GM18870 (cell line): ENCODE measurements at regions not wholly inside any gene's neighbourhood (a gene's known extent, or its start where the extent isn't known, plus 50 kb on each side); places are given as distances from the start of the nearest gene placed in this dataset.

ENCODE experiments used
- ATAC-seq: cut with Tn5 transposase; IDR thresholded peaks from one replicate; pipeline ENCODE4 v1.9.1; 2021; ENCODE audit warnings: moderate library complexity; ENCODE audit not compliant: unreplicated experiment

DNA sequence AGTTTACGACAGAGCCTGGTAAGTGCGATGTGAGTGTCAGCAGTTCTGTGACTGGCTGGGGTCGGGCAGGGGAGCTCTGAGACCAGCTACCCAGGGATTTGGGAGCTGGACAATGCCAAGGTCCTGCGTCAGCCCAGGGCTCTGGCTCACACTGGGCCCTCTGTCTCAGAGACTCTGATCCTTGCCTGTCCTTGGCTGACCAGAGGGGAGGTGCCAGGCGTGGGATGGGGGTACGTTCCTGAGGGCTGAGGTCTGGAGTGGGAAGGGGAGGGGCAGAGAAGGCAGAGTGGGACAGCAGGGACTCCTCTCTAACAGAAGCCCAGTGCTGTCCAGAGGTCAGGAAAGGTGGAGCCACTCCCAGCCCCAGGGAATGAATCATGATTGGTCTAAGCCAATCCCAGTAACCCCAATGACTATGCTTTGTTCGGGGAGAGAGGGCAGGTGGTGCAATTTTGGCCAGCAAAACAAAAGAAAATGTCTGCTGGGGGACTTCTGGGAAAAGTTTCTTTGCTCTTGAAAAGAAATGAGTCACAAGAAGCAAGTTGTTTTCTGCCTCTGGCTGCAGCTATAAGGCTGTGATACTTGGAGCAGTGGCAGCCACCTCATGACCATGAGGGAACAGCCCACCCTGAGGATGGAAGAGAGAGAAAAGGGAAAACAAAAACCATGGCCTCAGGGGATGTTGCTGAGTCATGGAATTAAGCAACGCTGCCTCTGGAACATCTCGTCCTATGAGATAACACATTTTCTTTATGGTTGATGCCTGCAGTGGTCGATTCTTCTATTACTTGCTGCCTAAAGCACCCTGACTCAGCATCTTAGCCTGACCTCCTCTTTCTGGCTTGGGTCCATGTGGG lies 108.3 kb downstream of the CHST1 start:
- ATAC-seq, result no peak

DNA sequence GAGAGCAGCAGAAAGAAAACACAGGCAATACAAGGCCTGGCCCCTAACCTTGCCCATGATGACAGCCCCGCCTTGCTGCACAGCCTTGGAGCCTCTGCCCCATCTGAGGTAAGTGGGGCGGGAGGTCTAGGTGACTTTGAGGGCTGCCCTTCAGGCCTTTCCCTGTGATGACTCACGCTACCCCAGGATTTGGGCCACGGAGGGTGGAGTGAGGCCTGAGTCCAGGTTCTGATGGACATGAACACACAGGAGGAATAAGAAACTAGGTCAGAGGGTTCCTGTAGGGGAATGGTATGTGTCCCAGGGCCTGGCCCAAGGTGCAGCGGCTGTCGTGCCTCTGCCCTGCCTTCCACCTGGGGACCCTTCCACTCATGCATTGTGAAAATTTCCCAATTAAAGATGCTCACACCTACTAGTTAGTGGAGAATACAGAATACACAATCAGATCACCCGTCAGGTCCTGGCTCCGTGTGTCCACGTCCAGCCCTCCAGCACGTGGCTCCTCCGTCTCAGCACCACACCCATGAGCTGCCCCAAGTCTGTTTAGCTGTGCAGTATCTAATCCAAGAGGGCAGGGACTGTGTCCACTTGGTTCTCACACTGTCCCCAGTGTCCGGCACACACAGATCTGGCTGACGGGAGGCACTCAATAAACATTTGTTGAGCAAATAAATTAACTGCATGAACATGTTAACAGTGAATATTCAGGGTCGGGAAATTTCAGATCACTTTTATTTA lies 111.0 kb downstream of the CHST1 start:
- ATAC-seq, result no peak

DNA sequence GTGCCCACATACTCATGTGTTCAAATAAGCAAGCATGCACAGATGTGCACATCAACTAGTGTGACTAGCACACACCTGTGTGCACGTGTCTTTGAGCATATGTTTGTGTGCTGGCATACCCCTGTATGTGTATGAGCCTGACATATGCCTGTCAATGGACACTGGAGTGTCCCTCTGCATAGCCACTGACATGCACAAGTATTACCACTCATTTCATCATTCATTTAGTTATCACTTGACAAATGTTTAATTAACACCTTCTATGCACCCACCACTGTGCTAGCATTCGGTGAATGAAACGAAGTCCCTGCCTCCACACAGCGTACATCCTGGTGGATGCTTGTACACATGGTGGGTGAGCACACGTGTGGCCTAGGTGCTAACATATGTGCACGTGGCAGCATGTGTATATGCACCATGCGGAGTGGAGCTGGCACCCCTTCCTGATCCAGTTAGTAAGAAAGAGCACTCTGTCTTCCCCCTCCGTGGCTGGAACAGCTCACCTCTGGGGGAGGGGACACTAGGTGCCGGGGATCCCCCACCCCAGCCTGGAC lies 112.0 kb downstream of the CHST1 start:
- no peak for ATAC-seq

DNA sequence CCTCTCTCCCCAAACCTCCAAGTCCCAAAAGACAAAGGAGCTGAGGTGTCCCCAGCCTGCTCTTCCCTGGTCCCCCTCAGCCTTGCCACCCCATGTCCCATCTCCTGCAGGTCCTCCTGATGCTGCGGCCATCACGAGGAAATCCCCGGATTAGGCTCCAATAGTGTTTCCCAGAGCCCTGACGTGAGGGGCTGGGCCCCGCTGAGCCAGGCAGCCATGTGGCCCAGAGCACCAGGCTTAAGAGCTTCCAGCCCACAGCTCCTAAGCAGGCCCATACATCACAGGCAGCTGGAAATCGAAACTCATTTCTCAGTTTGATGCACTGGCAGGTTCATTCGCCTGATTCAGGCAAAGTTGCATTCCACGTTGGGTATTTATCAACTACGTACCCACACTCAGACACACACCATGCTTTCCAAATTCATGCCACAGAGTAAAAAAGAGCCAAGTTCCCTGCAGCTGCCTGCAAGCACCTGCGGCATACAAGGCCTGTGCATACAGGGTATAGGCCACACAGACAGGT lies 114.2 kb downstream of the CHST1 start:
- ATAC-seq, result no peak

DNA sequence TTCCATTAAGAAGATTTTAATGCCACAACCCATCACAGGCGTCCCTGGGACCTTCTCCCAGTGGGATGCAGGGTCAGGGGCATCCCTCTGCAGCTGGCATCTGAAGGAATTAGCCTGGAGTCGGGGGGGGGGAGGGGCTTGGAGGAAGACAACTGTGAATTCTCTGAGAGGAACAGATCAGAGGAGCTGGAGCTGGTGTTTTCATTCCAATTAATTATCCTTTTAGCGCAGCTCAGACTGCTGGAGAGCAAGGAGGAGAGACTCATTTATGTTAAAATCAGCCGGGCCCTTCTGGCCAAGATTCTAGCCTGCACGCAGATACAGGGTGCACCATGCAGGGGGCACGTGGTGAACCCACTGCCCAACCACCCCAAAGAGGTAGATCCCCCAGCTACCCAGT lies 116.2 kb downstream of the CHST1 start:
- ATAC-seq, result no peak

DNA sequence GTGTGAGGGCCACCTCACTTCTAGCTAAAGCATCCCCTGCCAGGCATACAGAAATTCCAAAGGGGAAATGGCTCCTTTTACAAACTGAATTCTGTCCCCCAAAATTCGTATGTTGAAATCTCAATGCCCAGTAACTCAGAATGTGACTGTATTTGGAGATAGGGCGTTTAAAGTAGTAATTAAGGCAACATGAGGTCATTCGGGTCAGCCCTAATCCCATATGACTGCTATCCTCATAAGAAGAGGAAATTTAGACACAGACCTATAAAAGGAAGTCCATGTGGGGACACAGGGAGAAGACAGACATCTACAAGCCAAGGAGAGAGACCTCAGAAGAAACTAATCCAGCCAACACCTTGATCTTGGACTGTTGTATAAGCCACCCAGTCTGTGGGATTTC lies 119.1 kb downstream of the CHST1 start:
- no peak for ATAC-seq

DNA sequence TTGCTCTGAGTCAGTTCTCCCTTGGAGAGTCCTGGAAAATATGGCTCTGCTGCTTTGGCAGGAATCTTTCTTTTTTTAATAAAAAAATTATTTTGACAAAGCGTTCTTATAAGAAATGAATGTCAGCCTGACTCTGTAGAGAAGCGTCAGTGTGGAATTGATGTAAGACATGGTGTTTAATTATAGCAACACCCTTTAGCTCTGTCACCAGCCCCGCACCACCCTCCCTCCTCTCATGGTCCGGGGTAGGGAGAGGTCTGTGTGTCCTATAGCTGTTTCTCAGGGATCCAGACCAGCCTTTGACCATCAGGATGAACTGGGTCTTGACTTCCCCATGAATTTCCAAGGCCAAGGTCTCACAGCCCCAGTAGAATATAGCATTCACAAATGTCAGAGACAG lies 120.6 kb downstream of the CHST1 start:
- no peak for ATAC-seq

DNA sequence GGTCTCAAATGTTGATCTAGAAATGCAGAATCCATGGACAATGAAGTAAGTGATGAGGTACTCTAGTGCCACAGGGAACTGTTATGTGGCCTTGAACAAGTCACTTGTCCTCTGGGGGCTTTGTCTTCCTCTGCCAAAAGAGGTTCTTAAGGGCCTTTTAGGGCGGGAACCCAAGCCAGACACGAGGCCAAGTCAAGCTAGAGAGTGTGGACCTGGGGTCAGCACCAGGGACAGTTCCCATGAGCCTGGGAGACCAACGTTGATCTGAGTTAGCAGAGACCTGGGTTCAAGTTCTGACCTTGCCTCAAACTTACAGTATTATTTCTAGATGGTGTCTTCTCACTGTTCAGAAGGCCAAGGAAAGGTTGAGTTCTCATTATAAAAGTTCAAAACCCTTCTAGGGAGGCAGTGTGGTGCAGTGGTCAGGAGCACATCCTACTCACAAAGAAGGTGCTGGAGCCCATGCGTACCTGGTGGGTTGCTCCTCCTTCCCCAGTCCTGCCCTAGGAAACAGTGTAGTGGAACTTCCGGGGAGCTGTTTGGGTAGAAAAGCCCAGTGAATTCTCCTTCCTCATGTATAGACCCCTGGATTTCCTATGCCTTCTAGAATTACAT lies 121.5 kb downstream of the CHST1 start:
- ATAC-seq, result no peak

DNA sequence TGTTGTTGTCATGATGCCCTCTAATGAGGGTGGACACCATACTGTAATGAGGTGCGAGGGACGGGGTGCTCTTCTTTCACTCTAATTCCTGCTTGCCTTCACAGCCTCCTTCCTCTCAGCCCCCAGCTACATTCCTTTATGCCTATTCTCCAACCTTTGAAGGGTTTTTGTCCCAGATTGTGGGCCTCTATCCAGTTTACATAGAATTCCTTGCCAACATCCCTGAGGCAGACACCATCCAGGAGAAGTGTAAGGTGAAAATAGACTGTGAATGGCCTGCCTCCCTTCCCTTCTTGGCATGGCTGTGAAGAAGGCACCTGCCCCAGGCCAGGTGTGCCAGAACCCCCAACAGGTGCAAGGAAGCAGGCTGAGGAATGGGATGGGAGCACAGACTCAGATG lies 122.3 kb downstream of the CHST1 start:
- ATAC-seq, result no peak

DNA sequence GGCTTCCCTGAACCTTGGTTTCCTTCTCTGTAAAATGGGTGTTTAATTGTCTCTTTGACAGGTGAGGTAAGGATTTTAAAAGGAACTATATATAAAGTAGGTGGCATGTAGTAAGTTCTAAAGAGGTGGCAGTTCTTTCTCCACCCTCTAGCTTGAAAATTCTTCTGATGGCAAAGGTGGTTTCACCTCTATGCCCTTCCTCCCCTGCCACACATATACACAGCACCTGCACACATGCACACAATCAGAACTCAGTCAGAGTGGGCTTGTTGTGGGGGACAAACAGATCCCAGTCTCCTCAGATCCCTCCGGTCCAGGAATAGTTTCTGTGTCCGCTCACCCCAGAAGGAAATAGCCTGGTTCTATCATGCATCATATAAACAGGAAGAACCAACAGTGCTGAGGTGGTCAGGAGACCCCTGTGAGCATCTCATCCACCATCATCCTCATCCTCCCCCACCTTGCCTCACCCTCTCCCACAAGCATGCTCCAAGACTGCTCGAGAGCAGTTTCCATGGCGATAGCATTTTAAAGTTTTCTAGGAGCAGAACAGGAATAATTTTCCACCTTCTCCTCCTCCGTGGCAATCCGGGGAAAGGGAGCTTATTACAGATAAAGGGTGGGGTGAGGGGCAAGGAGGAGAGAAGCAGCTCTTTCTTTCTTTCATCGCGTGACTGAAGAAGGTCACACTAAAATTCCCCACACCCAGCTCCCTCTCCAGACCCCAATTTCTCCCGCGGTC lies 123.6 kb downstream of the CHST1 start:
- no peak for ATAC-seq

DNA sequence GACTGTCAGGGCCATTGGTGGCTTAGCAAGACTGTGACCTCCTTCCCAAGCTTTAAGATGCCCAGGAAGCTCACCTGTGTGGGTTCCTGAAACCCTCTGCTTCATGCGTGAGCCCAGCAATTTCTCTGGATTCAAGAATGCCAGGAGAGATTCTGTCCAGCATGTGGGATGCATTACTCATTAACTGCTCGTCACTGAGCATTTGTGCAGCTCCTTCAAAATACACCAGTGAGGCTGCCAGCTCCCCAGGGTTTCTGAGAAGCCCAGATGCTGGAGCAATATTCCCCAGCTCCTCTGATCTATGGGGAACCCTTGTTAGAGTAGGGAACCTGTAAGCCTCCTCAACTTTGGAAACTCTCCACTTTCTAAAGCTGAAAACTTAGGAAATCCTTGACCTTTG lies 126.5 kb downstream of the CHST1 start:
- no peak for ATAC-seq

DNA sequence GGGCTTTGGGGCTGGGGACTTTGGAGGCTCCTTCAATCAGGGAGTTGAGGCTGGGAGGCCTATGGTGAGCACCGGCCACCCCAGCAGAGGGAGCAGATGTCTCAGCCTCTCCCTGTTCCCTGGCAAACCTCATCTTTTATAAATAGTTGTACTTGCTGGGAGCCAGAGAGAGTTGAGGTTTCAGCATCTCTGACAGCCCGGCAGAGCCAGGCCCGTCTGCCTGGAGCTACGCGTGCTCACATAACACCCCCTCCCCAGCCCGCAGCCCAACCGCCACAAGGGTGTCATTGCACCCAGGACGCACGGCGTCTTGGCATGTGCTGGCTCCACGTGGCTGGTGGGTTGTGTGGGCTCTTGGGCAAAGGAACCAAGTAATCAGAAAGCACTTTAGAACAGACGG lies 127.1 kb downstream of the CHST1 start:
- no peak for ATAC-seq

DNA sequence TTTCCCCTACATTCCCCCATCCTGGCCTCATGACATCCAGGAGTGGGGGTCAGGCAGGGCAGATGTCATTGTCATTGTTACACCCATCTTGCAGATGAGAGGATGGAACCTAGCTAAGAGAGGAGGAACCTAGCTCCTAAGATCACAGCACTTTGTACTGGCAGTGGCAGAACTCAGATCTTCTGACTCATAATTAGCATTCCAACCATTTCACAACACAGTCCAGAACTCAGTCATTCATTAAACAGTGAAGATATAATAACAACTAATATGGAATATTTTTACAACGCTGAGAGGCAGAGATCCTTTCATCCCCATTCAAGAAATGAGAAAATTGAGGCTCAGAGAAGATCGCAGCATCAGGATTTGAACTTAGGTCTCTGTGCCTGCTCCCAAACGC lies 127.8 kb downstream of the CHST1 start:
- ATAC-seq, result no peak

DNA sequence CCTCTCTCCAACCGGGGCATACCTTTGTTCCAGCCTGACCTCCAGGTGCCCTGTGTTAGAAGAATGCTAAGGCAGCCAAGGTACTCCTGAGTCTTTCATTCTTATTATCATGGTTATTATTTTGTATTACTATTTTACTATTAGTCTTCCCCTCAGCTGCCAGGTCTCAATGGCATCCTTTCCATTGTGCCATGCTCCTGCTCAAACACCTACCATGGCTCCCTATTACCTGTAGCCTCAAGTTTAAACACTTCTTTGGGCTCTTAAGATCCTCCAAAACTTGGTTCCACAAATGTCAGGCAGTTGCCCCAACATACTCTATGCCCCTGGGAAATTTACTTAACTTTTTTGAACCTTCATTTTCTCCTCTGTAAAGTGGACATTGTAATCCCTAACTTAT lies 130.4 kb downstream of the CHST1 start:
- no peak for ATAC-seq

DNA sequence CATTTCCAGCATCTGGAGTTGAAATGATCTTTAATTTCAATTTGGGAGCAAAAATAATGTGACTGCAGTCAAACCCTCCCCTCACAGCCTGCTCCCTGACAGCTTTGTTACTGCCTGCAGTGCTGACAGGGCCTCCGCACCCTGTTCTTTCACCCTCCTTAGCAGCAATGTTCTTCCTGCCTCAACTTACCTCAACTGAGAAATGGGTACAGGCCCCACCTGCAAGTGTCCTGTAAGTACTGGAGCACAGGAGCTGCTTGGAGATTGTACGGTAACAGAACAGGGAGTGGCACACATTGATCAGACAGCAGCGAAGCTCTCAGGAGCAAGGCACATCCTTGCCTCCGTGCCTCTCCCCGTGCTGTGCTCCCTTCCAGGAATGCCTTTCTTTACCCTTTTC lies 131.3 kb downstream of the CHST1 start:
- ATAC-seq, result no peak

DNA sequence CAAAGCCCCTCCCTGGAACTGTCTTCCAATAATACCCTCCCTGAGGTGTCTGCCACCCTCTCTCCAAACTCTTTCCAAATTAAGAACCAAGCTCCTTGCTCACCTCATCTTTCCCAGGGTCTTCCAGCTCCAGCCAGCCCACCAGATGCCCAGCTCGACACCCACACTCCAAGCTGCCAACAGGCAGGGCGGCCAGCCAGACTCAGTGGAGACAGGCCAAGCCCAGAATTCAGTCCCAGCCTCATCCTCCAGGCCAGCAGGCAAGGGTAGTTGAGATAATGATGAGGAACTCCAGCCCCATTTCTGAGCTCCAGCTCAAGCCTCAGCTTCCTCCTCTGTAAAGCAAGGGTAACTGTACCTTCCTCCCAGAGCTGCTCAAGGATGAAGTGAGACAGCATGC lies 132.9 kb downstream of the CHST1 start:
- ATAC-seq, result no peak

DNA sequence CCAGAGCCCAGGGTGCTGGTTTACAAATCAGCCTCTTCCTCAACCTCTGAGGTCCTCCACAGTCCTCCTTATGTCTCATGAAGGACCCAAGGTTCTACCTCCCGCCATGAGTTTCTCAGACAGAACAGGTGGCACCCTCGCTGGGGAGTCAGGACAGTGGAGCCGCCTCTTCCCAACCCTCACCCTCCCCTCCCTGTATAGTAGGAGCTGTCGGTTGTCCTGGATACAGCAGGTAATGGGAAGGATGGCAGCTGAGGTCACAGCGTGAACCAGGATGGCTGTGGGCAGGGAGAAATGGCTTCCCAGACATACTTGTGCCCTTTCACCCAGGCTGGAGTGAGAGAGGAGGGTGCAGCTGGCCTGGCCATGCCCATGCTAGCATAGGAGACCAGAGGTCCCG lies 134.6 kb downstream of the CHST1 start:
- no peak for ATAC-seq

DNA sequence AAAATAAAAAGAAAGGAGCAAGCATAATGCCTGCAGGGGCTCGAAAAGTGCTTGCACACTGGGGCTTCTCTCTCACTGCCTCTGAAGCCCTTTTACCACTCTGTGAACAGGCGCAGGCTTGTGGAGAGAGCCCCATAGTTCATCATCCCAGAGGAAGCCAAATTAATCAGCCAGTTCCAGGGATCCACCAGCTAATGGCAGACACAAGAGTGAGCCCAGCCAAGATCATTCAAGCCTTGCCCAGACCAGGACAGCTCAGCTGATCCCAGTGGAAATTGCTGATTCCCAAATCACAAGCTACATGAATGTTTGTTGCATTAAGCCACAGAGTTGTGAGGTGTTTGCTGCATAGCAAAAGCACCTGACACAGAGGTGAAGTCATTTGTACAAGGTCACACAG lies 135.3 kb downstream of the CHST1 start:
- ATAC-seq, result no peak

DNA sequence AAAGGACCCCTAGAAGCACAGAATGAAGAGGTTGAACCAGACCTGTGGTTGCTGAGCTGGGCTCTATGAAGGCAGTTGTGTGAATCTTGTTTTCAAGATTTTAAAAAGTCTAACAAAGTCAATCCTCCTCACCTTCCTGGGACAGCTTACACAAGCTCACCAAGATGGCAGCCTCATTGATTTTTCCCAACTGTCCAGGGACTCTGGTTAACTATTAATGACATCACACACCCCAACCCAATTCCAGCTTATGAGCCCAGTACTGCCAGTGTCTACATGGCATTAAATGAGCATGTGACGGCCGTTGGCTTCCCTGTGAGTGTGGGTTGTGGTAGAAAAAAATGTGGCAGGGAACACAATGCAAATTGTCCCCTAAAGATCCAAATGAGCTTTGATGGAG lies 137.0 kb downstream of the CHST1 start:
- no peak for ATAC-seq

DNA sequence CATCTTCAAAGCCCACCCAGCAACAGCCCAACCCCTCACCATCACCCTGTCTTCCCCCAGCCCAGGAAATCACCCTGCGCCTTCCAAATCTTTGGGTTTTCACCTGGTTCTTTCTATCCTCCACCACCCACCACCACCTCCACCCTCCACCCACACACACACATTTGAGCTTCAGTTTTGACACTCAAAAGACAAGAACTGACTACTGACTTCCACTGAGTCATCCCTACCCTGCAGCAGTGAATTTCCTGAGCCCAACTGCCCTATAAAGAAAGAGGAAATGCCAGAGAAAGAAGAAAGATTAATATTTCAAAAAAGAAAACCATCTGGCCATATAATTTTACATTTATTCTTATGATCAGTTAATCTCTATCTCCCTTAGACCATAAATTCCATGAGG lies 137.5 kb downstream of the CHST1 start:
- no peak for ATAC-seq

DNA sequence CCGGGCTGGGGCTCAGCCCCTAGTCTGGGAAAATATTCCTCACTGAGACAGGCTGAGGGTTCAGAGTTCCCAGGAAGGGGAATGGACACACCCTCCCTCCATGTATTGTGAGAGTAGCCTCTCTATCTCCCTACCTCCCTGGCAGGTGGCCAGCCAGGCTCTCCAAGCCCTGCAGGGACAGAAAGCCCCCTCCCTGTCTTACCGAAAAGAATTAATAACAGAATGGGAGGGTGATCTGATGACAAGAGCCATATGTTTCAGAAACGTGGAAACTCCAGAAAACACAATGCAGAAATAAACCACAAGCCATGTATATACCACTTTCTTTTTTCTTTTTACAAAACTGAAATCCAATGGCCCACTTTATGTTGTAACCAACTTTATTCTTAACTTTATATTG lies 140.0 kb downstream of the CHST1 start:
- ATAC-seq, result no peak
